PC-9 (cell line): ENCODE measurements at regions not wholly inside any gene's neighbourhood (a gene's known extent, or its start where the extent isn't known, plus 50 kb on each side); places are given as distances from the start of the nearest gene placed in this dataset.

Source experiments
- EZH2 ChIP-seq: fragments of 200-600 bp; sonication (generic); IDR thresholded peaks from 2 replicates; pipeline ENCODE4 v1.8.0; 2017; ENCODE audit warnings: antibody characterized with exemption, low read depth
- TF ChIP-seq, protein P1 (sequence below): fragments of 200-600 bp; sonication (generic); conservative IDR thresholded peaks from 2 replicates; pipeline ENCODE4 v1.6.1; 2017; ENCODE audit warnings: mixed run types, antibody characterized with exemption, mild to moderate bottlenecking, moderate library complexity

DNA sequence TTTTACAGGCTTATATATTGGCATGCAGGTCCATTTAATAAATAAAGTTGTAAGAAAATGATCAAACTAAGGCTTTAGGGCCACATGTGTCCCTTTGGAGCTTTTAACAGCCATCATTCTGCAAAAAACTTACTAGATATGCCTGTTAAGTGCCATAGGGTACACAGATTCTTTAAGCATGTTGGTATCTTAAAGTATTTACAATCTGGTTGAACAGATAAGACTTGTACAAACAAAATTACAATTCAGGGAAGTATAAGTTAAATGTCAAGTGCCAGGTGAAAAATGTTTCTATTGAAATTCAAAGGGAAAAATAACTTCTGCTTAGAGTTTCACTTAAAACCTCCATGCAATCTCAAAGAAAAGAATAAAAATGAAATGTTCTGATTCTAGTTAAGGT lies 558.4 kb upstream of the ST8SIA4 start:
- TF ChIP-seq, protein P1, sequence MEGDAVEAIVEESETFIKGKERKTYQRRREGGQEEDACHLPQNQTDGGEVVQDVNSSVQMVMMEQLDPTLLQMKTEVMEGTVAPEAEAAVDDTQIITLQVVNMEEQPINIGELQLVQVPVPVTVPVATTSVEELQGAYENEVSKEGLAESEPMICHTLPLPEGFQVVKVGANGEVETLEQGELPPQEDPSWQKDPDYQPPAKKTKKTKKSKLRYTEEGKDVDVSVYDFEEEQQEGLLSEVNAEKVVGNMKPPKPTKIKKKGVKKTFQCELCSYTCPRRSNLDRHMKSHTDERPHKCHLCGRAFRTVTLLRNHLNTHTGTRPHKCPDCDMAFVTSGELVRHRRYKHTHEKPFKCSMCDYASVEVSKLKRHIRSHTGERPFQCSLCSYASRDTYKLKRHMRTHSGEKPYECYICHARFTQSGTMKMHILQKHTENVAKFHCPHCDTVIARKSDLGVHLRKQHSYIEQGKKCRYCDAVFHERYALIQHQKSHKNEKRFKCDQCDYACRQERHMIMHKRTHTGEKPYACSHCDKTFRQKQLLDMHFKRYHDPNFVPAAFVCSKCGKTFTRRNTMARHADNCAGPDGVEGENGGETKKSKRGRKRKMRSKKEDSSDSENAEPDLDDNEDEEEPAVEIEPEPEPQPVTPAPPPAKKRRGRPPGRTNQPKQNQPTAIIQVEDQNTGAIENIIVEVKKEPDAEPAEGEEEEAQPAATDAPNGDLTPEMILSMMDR, result no peak
- no peak for TF ChIP-seq EZH2
